ENCODE measurements at regions not wholly inside any gene's neighbourhood (a gene's known extent, or its start where the extent isn't known, plus 50 kb on each side); places are given as distances from the start of the nearest gene placed in this dataset.

DNA sequence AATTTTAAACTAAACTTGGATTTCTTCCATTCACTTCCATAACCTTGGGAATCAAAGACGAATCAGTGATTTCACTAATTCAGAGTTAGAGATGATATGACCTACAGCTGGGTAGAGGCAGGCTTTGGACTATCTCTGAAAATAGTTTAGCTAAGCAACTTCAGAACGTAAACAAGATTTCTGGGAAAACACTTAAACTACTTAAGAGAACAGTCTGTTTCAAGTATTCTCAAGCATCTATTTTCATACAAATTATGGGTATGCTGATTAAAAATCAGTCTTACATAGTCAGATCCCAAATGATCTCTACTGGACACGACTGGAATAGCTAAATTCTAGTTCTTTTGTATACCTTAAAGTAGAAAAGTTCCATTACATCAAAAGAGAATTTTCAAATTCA, 179.9 kb downstream of the PLCE1 start:
- CTCF ChIA-PET (ENCODE audit: unreplicated experiment) = no interaction called here
- no peak for DNase-seq (ENCODE audit: low spot score)
- no peaks in the 10 kb centered on the region for H3K9me3 ChIP-seq (ENCODE audit: low read length)
- BruUV-seq (replicated peaks) = no TSS peak
- no peaks in the 10 kb centered on the region for H3K79me2 ChIP-seq (ENCODE audit: insufficient read depth, low read depth, low read length)
- POLR2A ChIA-PET = no interaction called here
- intact Hi-C loops (cut with micrococcal nuclease; ENCODE audit: unreplicated experiment) = no loop called here
- H3K4me3 ChIP-seq (ENCODE audit: low read depth, low read length, poor library complexity, severe bottlenecking) = no peak overlapping the region
- no peak overlapping the region for H2AFZ ChIP-seq (ENCODE audit: low read length)
- H4K20me1 ChIP-seq (ENCODE audit: insufficient read depth, low read length) = no peaks in the 10 kb centered on the region
- no peaks in the 10 kb centered on the region for H3K4me1 ChIP-seq (ENCODE audit: insufficient read depth, low read length, poor library complexity, severe bottlenecking)
- H3K9me2 ChIP-seq (ENCODE audit: insufficient read depth, low read length) = no peaks in the 10 kb centered on the region
- H3K4me2 ChIP-seq (ENCODE audit: low read length) = no peak overlapping the region
- no peak overlapping the region for H3K27ac ChIP-seq (ENCODE audit: low read depth, low read length, poor library complexity, severe bottlenecking)
- TF ChIP-seq, protein P1, sequence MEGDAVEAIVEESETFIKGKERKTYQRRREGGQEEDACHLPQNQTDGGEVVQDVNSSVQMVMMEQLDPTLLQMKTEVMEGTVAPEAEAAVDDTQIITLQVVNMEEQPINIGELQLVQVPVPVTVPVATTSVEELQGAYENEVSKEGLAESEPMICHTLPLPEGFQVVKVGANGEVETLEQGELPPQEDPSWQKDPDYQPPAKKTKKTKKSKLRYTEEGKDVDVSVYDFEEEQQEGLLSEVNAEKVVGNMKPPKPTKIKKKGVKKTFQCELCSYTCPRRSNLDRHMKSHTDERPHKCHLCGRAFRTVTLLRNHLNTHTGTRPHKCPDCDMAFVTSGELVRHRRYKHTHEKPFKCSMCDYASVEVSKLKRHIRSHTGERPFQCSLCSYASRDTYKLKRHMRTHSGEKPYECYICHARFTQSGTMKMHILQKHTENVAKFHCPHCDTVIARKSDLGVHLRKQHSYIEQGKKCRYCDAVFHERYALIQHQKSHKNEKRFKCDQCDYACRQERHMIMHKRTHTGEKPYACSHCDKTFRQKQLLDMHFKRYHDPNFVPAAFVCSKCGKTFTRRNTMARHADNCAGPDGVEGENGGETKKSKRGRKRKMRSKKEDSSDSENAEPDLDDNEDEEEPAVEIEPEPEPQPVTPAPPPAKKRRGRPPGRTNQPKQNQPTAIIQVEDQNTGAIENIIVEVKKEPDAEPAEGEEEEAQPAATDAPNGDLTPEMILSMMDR (conservative IDR thresholded peaks at IDR 0.05; ENCODE audit: low read length) = no peak
- TF ChIP-seq EZH2phosphoT487 (IDR thresholded peaks at IDR 0.05; ENCODE audit: borderline replicate concordance, low read depth, low read length) = no peak
- no peaks in the 10 kb centered on the region for H3K36me3 ChIP-seq (ENCODE audit: insufficient read depth, low read length)

GRCh38 chr10:94174838-94175237, 181.1 kb downstream of the PLCE1 start:
- ChIA-PET CTCF (ENCODE audit: unreplicated experiment) (no interaction called here), POLR2A (no interaction called here)
- Histone ChIP-seq H2AFZ (ENCODE audit: low read length) (no peak overlapping the region), H3K27ac (ENCODE audit: low read depth, low read length, poor library complexity, severe bottlenecking) (no peak overlapping the region), H3K4me3 (ENCODE audit: low read depth, low read length, poor library complexity, severe bottlenecking) (no peak overlapping the region), H3K36me3 (ENCODE audit: insufficient read depth, low read length) (no peaks in the 10 kb centered on the region), H3K79me2 (ENCODE audit: insufficient read depth, low read depth, low read length) (no peaks in the 10 kb centered on the region), H3K9me2 (ENCODE audit: insufficient read depth, low read length) (no peaks in the 10 kb centered on the region), H3K9me3 (ENCODE audit: low read length) (no peaks in the 10 kb centered on the region), H4K20me1 (ENCODE audit: insufficient read depth, low read length) (no peaks in the 10 kb centered on the region), H3K4me2 (ENCODE audit: low read length) (no peak overlapping the region), H3K4me1 (ENCODE audit: insufficient read depth, low read length, poor library complexity, severe bottlenecking) (no peaks in the 10 kb centered on the region)
- BruUV-seq (replicated peaks) = no TSS peak
- DNase-seq (ENCODE audit: low spot score) = no peak
- intact Hi-C loops (cut with micrococcal nuclease; ENCODE audit: unreplicated experiment) = no loop called here
- TF ChIP-seq EZH2phosphoT487 (IDR thresholded peaks at IDR 0.05; ENCODE audit: borderline replicate concordance, low read depth, low read length) = no peak
- TF ChIP-seq, protein P1 (conservative IDR thresholded peaks at IDR 0.05; ENCODE audit: low read length) = no peak

DNA sequence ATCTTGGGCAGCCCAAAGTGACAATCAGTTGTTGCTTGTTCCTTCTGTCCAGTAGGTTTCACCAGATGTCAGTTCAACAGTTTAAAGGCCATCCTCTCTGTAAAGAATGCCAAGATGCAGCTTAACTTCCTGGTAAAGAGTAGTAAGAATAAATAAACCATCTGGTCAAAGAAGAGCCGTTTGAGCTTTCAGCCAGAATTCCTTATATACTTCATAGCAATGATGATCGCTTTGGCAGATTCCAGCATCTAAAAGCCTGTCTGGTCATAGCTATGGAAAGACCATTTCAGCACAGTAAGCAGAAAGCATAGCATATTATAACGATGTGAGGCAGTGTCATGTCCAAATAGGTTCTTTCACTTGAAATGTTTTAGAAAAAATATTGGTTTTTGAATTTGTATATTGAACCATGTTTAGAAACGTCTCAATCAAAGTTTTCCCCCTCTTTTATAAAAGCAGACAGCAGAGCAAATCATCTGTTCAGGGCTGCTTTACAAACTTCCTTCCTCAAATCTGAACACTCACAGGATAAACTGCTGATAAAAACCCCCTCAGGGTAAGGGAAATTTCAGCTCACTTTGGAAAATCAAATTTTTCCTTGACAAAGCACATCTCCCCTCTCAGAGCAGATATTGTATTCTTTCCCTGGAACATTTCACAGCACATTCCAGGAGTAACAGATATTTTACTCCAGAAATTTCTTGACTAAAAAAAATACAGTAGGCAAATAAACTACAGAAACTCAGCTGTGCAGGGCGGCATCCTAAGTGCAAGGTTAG, 184.1 kb downstream of the NOC3L start:
- Histone ChIP-seq H2AFZ (ENCODE audit: low read length) (no peak overlapping the region), H3K27ac (ENCODE audit: low read depth, low read length, poor library complexity, severe bottlenecking) (no peak overlapping the region), H3K79me2 (ENCODE audit: insufficient read depth, low read depth, low read length) (no peaks in the 10 kb centered on the region), H3K36me3 (ENCODE audit: insufficient read depth, low read length) (no peaks in the 10 kb centered on the region), H3K9me3 (ENCODE audit: low read length) (no peaks in the 10 kb centered on the region), H3K4me2 (ENCODE audit: low read length) (no peak overlapping the region), H3K4me1 (ENCODE audit: insufficient read depth, low read length, poor library complexity, severe bottlenecking) (no peaks in the 10 kb centered on the region), H3K9me2 (ENCODE audit: insufficient read depth, low read length) (no peaks in the 10 kb centered on the region), H3K4me3 (ENCODE audit: low read depth, low read length, poor library complexity, severe bottlenecking) (no peak overlapping the region), H4K20me1 (ENCODE audit: insufficient read depth, low read length) (no peaks in the 10 kb centered on the region)
- DNase-seq (ENCODE audit: low spot score) = no peak
- ChIA-PET POLR2A (interaction anchor here (1.8 kb wide), 1 partner anchor 49 kb away, joined by 4 read pairs; no protein-coding TSS in a partner anchor), CTCF (ENCODE audit: unreplicated experiment) (no interaction called here)
- TF ChIP-seq EZH2phosphoT487 (IDR thresholded peaks at IDR 0.05; ENCODE audit: borderline replicate concordance, low read depth, low read length) = no peak
- TF ChIP-seq, protein P1 (conservative IDR thresholded peaks at IDR 0.05; ENCODE audit: low read length) = no peak
- BruUV-seq (replicated peaks) = no TSS peak
- intact Hi-C loops (cut with micrococcal nuclease; ENCODE audit: unreplicated experiment) = no loop called here
